Activated CD4-positive, CD25-positive, alpha-beta regulatory T cell treated with anti-CD3 and anti-CD28 coated beads, Interleukin-2, amount 50 U/mL, for 72 hours (primary cell): ENCODE measurements at regions not wholly inside any gene's neighbourhood (a gene's known extent, or its start where the extent isn't known, plus 50 kb on each side); places are given as distances from the start of the nearest gene placed in this dataset.
"Not testable (repeated sequence)": the region's sequence is repeated elsewhere in the genome, so short reads cannot be mapped to it uniquely, and the experiment has no call there.

Experiments
- DNase-seq: peaks from one replicate; pipeline ENCODE4 v3.0.0; 2021

- DNase-seq = no peak
Observed at GRCh38 chr18:76307293-76307690, 187.8 kb downstream of the ZNF516 start.

GRCh38 chr18:76306685-76307292, 188.3 kb downstream of the ZNF516 start:
- no peak for DNase-seq

- no peak for DNase-seq
Observed at GRCh38 chr18:76285866-76286265, 209.2 kb downstream of the ZNF516 start.

GRCh38 chr18:76281565-76281964, 213.5 kb downstream of the ZNF516 start:
- DNase-seq = no peak

GRCh38 chr18:76277801-76278200, 217.2 kb downstream of the ZNF516 start:
- no peak for DNase-seq

- DNase-seq = no peak
Observed at GRCh38 chr18:76275727-76276313, 219.2 kb downstream of the ZNF516 start.

- DNase-seq = no peak
Observed at GRCh38 chr18:76274468-76275289, 220.4 kb downstream of the ZNF516 start.

GRCh38 chr18:76273956-76274355, 221.1 kb downstream of the ZNF516 start:
- no peak for DNase-seq

GRCh38 chr18:76273036-76273545, 222.0 kb downstream of the ZNF516 start:
- no peak for DNase-seq

GRCh38 chr18:76267423-76267822, 227.6 kb downstream of the ZNF516 start:
- DNase-seq = not testable (repeated sequence)

GRCh38 chr18:76266236-76266991, 228.6 kb downstream of the ZNF516 start:
- DNase-seq = no peak

GRCh38 chr18:76265497-76266235, 229.4 kb downstream of the ZNF516 start:
- DNase-seq = no peak

GRCh38 chr18:76264876-76265250, 230.2 kb downstream of the ZNF516 start:
- no peak for DNase-seq

- DNase-seq = no peak
Observed at GRCh38 chr18:76264198-76264875, 230.7 kb downstream of the ZNF516 start.

GRCh38 chr18:76263046-76264005, 231.7 kb downstream of the ZNF516 start:
- no peak for DNase-seq

- no peak for DNase-seq
Observed at GRCh38 chr18:76260941-76261472, 234.0 kb downstream of the ZNF516 start.

GRCh38 chr18:76259711-76260110, 235.3 kb downstream of the ZNF516 start:
- DNase-seq = no peak

- no peak for DNase-seq
Observed at GRCh38 chr18:76259096-76259495, 235.9 kb downstream of the ZNF516 start.

- DNase-seq = no peak
Observed at GRCh38 chr18:76258209-76258608, 236.8 kb downstream of the ZNF516 start.

- DNase-seq = no peak
Observed at GRCh38 chr18:76255070-76255683, 239.9 kb downstream of the ZNF516 start.
